LNCaP clone FGC (cell line): ENCODE measurements at regions not wholly inside any gene's neighbourhood (a gene's known extent, or its start where the extent isn't known, plus 50 kb on each side); places are given as distances from the start of the nearest gene placed in this dataset.
A peak's percentile ranks its signal among the peaks of the same experiment; 100 is the strongest.

ENCODE experiments used
- DNase-seq: peaks from one replicate; pipeline ENCODE4 v3.0.0-alpha.2; 2011; ENCODE audit warnings: low read depth
- H3K4me3 ChIP-seq: 2 replicates; pipeline ENCODE4 v1.5.1; 2011; ENCODE audit warnings: mild to moderate bottlenecking, low read depth, low read length, control low read depth
- TF ChIP-seq, protein P1 (sequence below): IDR thresholded peaks from 2 replicates; pipeline ENCODE4 v1.5.1; 2012; ENCODE audit warnings: mild to moderate bottlenecking; ENCODE audit not compliant: control insufficient read depth, insufficient read depth; ENCODE audit errors: extremely low read depth

DNA sequence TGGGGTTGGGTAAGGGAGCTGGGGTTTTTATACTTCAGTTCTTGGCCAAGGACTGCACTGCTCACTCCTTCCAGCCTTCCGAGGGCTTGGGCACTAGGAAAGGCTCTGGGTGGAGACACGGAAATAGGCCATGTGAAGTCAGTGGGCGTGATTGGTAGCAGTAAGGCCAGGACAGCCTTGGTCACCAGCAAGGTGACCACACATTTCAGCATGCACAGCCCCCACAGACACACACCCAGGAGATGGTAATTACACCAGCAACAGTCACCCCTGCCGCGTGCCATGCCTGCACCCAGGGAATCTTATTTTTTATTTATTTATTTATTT lies 252.5 kb downstream of the SEC14L1 start:
- no peak overlapping the region for H3K4me3 ChIP-seq
- TF ChIP-seq, protein P1, sequence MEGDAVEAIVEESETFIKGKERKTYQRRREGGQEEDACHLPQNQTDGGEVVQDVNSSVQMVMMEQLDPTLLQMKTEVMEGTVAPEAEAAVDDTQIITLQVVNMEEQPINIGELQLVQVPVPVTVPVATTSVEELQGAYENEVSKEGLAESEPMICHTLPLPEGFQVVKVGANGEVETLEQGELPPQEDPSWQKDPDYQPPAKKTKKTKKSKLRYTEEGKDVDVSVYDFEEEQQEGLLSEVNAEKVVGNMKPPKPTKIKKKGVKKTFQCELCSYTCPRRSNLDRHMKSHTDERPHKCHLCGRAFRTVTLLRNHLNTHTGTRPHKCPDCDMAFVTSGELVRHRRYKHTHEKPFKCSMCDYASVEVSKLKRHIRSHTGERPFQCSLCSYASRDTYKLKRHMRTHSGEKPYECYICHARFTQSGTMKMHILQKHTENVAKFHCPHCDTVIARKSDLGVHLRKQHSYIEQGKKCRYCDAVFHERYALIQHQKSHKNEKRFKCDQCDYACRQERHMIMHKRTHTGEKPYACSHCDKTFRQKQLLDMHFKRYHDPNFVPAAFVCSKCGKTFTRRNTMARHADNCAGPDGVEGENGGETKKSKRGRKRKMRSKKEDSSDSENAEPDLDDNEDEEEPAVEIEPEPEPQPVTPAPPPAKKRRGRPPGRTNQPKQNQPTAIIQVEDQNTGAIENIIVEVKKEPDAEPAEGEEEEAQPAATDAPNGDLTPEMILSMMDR: no peak
- no peak for DNase-seq

DNA sequence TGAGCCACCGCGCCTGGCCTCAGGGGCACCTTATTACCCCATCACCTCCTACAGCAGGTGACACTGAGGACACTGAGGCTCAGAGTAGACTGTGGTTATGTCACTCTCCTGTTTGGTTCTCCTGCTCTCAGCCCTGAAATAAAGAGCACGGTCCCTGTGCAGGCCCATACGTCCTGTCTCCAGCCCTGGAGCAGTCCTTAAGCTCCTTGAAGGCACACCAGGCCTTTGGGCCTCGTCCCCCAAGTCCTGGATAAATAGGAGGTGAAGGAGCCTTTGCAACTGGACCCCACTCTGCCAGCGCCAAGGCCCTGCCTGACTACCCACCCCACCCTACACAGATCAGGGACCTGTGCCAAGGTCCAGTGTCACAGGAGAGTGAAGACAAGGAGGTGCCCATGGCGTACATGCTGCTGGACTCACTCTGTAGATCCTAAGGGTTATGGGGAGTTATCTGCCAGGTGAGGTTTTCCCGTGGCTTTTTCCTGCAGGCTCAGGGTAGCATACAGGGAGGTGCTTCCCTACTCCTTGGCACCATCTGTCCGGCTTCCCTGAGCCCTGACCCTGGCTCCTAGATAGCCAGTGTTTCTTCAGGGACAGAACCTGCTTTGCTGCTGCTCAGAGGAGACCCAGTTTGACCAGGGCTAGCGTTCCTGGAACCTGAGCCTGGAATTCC lies 253.2 kb downstream of the SEC14L1 start:
- TF ChIP-seq, protein P1: no peak
- peak; percentile 22 for DNase-seq
- no peak overlapping the region for H3K4me3 ChIP-seq

DNA sequence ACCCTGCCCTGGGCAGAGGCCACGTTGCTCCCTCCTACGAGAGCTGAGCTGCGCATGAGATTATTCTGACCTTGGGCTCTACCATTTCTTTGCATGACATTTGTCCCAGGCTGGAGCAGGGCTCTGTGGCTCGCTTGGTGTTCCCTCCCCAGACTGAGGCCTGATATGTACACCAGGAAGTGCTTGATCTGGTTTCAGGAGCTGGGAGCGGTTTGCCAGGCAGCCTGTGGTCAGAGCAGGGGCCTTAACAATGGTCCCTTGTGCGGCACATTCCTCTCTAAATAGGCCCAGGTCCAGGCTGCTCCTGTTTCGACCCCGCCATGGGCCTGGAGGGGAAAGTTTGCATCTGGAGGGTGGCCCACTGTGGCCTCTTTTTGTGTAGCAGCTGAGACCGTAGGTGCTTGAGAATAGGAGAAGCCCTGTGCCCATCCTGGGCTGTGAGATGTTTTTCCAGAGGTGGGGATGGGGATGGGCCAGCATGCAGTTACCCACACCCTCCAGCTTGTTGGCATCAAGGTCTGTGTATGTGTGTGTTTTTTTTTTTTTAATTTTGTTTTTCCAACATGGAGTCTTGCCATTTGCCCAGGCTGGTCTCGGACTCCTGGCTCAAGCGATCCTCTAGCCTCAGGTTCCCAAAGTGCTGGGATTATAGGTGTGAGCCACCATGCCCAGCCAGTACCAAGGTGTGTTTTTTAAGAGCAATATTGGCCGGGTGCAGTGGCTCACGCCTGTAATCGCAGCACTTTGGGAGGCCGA lies 253.9 kb downstream of the SEC14L1 start:
- TF ChIP-seq, protein P1: no peak
- no peak overlapping the region for H3K4me3 ChIP-seq
- no peak for DNase-seq

DNA sequence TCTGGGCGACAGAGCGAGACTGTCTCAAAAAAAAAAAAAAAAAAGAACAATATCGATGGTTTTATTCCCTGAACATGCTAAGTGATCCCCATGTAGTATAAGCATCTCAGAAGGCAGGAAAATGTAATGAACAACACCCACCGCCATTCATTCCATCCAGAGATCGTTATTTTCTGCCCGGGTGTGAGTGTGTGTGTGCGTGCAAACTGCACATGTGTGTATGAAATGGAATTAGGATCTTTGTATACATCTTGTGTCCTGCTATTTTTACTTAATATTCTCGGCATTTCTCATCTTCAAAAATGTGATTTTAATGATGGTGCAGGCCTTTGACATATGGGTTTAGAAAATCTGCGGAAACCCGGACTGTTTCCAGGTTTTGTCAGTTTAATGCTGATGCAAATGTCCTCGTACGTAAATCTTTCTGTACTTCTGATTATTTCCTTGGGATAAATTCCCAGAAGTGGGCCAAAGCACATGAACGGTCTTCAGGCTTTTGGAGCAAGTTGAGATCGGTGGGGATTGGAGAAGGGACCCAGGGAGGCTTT lies 254.8 kb downstream of the SEC14L1 start:
- no peak overlapping the region for H3K4me3 ChIP-seq
- TF ChIP-seq, protein P1: no peak

DNA sequence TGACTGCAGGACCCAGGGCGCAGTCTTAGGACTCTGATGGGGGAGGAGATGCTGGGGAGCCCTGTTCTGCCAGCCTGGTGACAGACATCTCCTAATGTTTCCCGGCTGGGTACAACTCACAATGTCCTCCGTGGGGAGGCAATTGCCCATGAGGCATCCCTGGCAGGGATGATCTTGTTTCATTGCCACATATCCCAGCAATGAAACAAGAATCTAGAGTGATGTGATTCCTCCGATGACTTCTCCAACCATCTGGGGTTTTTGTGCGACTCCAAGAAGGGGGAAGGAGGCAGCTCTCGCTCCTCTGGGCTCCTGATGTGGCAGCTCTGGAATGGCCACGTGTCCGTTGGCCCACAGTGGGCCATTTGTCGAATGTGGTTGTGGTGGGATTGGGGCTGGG lies 255.8 kb downstream of the SEC14L1 start:
- no peak for DNase-seq
- TF ChIP-seq, protein P1: no peak
- no peak overlapping the region for H3K4me3 ChIP-seq

More for the DNA sequence above, 254.8 kb downstream of the SEC14L1 start:
- no peak for DNase-seq

DNA sequence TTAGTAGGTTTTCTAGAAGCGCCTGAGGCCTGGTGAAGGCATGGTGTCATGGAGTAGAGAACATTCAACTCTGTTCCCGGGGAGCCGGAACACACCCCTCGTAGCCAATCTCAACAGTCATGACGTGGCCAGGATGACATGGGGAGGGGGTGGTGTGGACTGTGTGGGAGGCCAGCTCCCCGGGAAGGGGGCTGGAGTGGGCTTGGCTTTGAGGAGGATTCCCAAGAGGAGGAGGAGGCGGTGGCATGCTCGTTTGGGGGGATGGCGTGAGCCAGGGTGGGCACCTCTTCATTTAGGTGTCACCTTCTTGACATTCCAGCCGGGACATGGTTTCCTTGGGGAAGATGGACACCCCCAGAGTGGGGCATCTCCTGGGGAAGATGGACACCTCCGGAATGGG lies 257.5 kb downstream of the SEC14L1 start:
- TF ChIP-seq, protein P1: no peak
- DNase-seq: no peak

More for the DNA sequence above, 257.5 kb downstream of the SEC14L1 start:
- H3K4me3 ChIP-seq: no peak overlapping the region
